ENCODE measurements at regions not wholly inside any gene's neighbourhood (a gene's known extent, or its start where the extent isn't known, plus 50 kb on each side); places are given as distances from the start of the nearest gene placed in this dataset.
"Not testable (repeated sequence)": the region's sequence is repeated elsewhere in the genome, so short reads cannot be mapped to it uniquely, and the experiment has no call there.

DNA sequence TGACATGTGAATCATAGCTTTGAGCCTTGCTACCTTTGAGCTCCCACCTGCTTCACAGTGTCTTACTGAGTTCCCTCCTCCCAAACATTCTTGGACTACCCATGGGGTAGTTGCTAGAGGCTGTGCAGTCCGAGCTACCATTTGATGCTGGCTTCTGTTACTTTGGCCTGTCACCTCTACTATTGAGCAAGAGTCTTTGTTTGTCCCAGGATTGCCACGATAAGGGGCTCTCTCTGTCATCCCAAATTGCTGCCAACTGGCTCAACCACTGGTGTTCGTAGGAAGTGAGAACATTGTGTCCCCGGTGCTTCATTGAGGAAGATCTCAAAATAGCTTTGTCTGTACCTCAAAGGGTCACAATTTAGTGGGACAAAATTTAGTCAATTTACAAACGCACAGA is 59.1 kb upstream of the PAX8 start:
- DNase-seq: no peak

DNA sequence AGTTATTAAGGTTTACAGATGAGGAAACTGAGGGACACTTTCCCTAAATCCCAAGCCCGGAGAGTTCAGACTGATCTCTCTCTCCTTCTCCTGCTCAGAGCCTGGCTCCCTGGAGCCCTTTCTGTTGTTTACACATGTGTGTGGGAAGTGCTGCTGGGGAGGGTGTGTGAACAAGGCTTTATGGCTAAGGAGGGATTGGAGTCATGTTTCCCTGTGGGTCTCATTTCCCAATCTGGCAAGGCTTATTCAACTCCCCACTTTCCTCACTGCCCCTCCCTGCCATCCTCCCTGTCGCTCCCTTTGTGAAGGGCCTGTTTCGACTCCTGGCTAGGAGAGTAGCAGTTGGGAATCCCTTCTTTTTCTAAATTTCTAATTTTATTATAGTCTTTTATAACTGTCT is 57.3 kb upstream of the PAX8 start:
- not testable (repeated sequence) for DNase-seq

DNA sequence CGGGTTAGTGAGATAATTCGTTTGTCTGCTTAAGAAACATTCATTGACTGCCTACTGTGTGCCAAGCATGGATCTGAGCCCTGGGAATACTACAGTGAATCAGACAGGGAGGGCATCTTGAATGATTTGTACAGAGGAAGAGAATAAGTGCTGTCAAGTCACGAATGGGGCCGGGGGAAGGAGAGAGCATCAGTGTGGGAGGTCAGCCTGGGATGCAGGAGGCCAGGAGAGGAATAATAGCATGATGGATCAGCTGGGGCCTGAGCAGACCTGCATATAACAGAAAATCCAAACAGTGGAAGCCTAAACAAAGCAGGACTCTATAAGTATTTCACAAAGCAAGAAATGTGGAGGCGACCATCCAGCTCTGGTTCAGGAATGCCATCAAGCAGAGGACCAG is 55.4 kb upstream of the PAX8 start:
- DNase-seq: no peak

GRCh38 chr2:113333735-113334134 is 55.0 kb upstream of the PAX8 start:
- DNase-seq: not testable (repeated sequence)

DNA sequence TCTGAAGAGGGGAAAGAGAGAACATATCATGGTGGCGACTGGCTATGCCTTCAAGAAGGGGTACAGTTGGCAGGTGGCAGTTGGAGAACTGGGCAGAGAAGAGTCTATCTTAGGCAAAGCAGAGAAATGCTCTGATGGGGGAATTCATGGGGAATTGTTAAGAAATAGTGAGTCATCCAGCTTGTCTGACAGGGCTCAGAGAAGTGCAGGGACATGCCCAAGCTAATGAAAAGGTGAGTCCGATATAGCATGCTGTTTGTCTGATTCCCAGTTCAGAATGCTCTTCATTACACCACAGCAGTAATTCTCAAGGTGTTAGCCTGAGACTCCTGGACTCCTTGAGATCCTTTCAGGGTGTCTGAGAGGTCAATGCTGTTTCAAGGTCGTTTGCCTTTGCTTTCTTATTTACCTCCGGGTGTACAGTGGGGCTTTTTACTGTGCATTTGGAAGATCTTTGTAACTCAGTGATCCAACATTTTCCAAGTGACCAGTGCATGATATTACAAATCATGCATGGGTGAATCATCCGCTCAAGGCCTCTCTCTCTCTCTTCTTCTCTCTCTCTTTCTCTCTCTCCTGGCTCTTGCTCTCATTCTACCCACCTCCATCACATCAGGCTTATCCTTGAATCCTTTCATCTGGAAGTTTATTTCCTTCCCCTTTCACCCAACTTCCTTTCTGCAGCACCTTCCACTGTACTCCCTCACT is 51.5 kb upstream of the PAX8 start:
- not testable (repeated sequence) for DNase-seq

GRCh38 chr2:113328973-113329372 is 50.3 kb upstream of the PAX8 start:
- not testable (repeated sequence) for DNase-seq

DNA sequence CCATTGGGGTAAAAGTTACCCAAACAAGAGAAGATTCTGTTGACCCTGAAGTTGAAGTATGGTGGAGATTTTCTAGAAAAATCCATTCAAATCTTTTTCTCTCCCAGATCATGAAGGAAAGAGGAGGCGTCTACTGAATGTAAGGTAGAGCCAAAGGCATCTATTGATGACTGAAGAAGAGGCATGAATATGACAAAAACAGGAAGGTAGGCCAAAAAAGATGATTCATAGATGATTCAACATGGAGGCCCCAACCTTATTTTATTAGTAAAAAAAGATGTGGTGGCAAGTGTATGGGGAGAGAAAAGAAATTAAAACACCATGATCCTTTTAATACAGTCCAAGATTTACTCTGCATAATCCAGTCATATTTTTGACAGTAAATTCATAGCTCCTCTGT is 49.9 kb upstream of the PAX8 start:
- not testable (repeated sequence) for DNase-seq

Data from activated gamma-delta T cell treated with Interleukin-2 at 50 U/mL for 16 hours (primary cell).